GM19328 (cell line): ENCODE measurements at regions not wholly inside any gene's neighbourhood (a gene's known extent, or its start where the extent isn't known, plus 50 kb on each side); places are given as distances from the start of the nearest gene placed in this dataset.
"Not testable (repeated sequence)": the region's sequence is repeated elsewhere in the genome, so short reads cannot be mapped to it uniquely, and the experiment has no call there.

Experiments used
- ATAC-seq: cut with Tn5 transposase; IDR thresholded peaks from one replicate; pipeline ENCODE4 v1.9.1; 2021; ENCODE audit warnings: mild to moderate bottlenecking, moderate library complexity; ENCODE audit not compliant: unreplicated experiment

DNA sequence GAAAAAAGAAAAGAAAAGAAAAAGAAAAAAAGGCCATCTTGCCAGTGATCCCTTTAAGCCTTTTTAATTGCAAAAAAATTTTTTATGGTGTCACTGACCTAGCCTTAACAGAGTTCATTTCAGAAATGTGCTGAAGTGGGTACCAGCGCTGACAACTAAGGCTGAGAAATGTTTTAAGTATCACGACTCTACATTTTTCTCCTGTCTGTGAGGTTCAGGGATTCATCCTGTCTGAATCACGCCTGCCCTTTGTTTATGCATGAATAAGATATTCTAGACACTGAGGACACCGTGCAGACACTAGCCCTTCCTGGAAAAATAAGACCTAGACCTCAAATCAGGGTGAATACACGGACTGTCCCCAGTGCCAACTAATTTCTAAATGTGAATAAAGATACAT is 154.4 kb upstream of the NOCT start:
- ATAC-seq = no peak

DNA sequence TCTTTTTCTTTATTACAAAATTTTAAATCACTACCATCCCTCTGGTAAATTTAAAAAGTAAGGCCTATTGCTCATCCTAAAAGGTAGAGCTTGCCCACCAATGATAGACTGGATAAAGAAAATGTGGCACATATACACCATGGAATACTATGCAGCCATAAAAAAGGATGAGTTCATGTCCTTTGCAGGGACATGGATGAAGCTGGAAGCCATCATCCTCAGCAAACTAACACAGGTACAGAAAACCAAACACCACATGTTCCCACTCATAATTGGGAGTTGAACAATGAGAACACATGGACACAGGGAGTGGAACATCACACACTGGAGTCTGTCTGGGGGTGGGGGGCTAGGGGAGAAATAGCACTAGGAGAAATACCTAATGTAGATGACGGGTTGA is 155.2 kb upstream of the NOCT start:
- not testable (repeated sequence) for ATAC-seq

GRCh38 chr4:138859254-138859653 is 156.3 kb upstream of the NOCT start:
- ATAC-seq = no peak

DNA sequence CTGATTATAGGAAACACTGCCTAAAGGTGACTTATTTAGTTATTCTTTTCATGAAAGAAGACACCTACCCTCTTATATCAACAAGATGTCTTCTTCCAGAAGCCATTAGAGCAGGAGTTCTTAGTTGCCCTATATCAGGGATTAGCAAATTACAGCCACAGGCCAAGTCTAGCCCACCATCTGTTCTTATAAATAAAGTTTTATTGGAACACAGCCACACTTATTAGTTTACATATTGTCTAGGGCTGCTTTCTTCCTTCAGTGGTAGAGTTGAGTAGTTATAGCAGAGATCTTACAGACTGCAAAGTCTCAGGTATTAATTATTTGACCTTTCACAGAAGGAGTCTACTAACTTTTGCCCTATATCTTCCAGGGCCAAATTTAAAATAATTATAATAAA is 157.2 kb upstream of the NOCT start:
- no peak for ATAC-seq

DNA sequence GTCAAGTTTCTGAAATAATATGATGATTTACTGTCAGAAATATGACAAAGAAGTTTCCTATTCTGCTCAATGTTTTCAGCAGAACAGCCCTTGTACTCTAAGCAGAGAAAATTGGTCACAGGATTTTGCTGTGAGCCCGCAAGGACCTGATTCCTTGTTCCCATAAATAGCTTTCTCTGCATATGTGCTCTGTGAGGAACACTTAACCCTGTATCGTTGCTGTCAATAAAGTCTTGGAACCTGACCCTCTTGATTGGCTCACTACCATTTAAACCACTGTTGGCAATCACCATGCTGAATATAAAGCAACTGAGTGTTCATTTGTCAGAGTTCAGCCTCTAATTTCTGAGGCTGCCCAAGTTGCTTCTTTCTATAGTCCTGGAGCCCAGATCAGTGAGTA is 158.2 kb upstream of the NOCT start:
- no peak for ATAC-seq

GRCh38 chr4:138852681-138853080 is 162.9 kb upstream of the NOCT start:
- no peak for ATAC-seq

DNA sequence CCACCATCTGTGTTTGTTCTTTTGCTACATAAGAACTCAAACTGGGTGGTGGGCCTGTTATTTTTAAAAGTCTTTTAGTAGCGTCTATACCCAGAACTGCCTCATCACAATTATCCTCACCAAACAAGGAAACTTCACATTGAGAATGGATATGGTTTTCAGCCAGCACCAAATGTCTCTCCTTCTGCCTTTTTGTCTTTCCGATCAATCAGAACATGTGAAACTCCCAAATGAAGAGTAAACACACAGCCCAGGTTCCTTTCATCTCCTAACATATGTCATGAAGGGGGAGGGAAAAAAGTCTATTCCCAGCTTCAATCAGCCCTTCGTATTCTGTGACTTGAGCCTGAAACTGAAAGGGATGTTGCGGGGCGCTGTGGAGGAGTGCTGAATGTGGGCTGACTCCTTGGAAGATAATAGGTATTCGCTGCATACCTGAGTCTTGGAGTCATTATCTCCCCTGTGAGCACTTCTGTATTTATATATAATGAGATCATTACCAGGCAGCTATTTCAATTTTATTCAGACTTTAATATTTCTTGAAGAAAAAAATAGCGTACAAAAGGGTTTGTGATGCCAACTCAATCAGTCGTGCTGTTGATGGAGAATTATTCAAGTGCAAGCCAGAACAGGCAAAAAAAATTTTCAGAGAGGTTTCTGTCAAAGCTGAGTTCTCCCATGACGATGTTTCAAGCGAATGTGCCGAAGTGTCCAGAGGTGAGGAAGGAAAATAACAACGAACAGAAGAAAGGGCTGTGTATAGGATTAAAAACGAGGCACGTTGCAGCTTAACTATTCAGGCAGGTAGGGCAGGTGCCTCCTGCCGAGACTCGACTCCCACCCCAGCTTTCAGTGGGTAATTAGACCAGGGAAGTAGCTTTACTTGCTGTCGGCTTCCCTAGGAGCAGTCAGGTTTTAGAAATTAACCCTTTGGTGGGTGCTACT is 163.9 kb upstream of the NOCT start:
- ATAC-seq = no peak

DNA sequence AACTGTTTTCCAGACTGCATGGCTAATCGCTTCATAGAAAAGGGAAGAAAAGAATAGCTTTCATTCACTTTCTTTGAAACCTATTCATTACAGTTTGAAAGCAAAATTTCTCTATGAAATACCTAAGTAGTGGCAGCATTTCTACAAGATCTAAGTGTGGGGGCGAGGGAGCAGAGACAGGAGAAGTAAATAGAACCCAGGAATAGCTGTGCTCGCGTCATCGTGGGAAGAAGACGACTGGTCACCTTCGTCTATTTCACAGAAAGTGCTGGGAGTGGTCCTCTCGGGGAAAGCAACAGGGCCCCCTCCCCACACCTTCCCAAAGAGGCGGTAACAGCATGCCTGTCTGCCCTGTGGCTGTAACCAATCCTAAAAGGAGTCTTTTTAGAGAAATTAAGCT is 169.9 kb upstream of the NOCT start:
- ATAC-seq = no peak

GRCh38 chr4:138845054-138845453 is 170.5 kb upstream of the NOCT start:
- ATAC-seq = no peak

- no peak for ATAC-seq
These were observed 172.0 kb upstream of the NOCT start for GRCh38 chr4:138843616-138844015.

GRCh38 chr4:138841343-138841742 is 174.2 kb upstream of the NOCT start:
- ATAC-seq = no peak

- ATAC-seq = no peak
These were observed 177.3 kb upstream of the NOCT start for GRCh38 chr4:138838251-138838650.

DNA sequence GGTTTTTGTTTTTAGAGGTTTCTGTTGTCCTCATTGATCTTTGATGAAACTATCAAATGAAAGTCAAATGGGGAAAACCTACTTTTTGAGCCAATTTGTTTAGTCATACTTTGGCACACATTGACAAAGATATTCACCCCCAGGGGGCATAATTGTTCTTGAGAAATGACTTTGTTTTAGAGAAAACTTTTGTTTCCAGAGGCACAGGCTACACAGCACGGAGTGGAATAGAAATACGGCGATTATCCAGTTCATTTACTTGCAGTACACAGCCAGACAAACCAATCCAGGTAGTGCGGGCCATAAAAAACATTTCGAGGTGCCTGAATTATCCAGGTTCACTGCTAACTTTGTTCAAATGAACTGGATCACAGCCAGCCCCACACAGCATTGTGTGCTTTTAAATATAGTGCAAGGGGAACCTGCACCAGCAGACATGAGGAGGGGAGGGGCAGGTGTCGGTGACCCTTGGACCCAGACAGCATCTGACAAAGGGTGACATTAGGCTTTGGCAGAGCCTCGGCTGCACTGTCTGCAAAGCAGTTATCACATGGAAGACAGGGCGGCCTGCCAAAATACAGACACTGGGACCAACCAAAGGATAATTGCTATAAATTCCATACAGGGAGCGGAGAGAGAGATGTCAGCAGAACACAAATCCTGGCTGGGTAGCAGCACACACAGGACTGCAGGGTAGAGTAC is 179.6 kb upstream of the NOCT start:
- no peak for ATAC-seq

- ATAC-seq = no peak
These were observed 181.6 kb upstream of the NOCT start for GRCh38 chr4:138833974-138834373.

DNA sequence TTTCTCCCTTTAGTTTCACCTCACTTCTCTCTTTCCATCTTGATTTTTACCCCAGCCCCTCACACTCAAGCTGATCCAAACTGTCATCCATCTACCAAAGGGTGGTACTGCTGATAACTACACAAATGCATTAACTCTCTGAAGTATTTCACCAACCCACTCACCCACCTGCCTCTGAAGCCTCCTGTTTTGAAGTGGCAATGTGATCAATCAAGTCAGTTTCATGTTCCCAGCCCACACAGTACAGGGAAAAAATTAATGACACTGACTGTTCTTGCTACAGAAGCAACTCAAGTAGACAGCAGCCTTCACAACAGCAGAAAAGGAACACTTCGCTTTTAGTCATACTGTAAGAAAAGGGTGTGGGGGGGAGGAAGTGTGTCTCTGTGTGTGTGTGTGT is 183.0 kb upstream of the NOCT start:
- no peak for ATAC-seq

DNA sequence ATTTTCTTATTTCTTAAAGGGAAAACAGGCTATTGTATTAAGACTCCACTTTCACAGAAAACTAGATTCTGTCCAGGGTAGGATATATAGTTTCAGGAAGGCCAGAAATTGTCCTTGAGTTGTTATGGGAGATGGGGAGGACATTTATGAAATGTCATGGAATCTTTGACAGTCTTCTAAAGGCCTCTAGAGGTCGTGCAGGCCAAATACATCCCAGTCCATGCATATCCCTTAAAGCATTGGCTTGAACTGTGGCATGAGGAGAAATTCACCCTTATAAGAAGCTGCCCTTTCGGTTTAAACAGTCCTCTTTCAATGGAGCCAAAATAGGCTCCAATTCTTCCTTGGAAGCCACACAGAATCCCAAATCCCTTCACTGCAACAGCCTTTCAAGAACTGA is 183.6 kb upstream of the NOCT start:
- no peak for ATAC-seq

DNA sequence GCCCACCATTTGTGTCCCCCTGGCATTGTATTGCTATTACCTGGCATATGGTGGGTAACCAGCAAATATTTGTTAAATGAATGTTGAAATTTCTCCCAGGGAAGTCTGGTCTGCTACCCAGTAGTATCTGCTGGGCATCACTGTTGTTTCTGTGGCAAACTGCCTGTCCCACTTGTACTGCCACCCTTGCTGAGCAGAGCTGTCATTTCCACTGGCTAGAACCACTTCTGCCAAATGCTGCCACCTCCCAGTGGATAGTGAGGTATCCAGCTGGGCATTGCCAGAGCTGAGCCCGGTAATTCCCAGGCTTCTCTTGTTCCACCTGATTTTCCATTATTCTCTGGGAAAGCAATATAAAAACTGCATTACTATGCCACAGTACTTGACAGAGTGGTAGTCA is 186.7 kb upstream of the NOCT start:
- ATAC-seq = no peak

DNA sequence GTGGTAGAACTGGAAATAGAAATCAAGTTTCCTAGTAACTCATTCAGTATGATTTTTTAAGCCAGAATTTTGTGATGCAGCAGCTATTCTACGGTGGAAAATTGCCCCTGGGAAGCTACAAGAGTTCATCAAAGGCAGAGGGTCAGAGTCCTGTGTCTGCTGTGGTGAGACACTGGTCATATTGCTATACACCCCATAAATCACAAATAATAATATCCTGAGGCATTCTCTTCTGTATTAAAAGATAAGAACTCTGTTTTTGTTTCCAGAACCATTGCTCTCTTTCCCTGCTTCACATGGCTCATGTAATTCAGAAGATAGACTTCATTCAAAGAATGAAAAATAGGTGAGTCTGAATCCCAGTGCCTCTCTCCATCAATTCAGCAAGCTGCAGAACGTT is 188.8 kb upstream of the NOCT start:
- no peak for ATAC-seq

GRCh38 chr4:138826322-138826721 is 189.3 kb upstream of the NOCT start:
- ATAC-seq = no peak

- ATAC-seq = no peak
These were observed 194.2 kb upstream of the NOCT start for GRCh38 chr4:138821331-138821730.

- ATAC-seq = no peak
These were observed 198.7 kb upstream of the NOCT start for GRCh38 chr4:138816875-138817274.

GRCh38 chr4:138815811-138816210 is 199.8 kb upstream of the NOCT start:
- no peak for ATAC-seq
